HG03571 (cell line): ENCODE measurements at regions not wholly inside any gene's neighbourhood (a gene's known extent, or its start where the extent isn't known, plus 50 kb on each side); places are given as distances from the start of the nearest gene placed in this dataset.
"Not testable (repeated sequence)": the region's sequence is repeated elsewhere in the genome, so short reads cannot be mapped to it uniquely, and the experiment has no call there.

Experiments used
- ATAC-seq: cut with Tn5 transposase; IDR thresholded peaks from one replicate; pipeline ENCODE4 v1.9.1; 2021; ENCODE audit not compliant: unreplicated experiment

- no peak for ATAC-seq
Measured at GRCh38 chr12:82529101-82529500, 157.6 kb upstream of the TMTC2 start.

- ATAC-seq, result no peak
Measured at GRCh38 chr12:82529954-82530353, 156.8 kb upstream of the TMTC2 start.

GRCh38 chr12:82530394-82530793, 156.3 kb upstream of the TMTC2 start:
- no peak for ATAC-seq

- ATAC-seq, result no peak
Measured at GRCh38 chr12:82533341-82533740, 153.4 kb upstream of the TMTC2 start.

GRCh38 chr12:82537436-82537835, 149.3 kb upstream of the TMTC2 start:
- ATAC-seq, result no peak

GRCh38 chr12:82554529-82554928, 132.2 kb upstream of the TMTC2 start:
- ATAC-seq, result peak; percentile 76

- no peak for ATAC-seq
Measured at GRCh38 chr12:82555699-82556098, 131.0 kb upstream of the TMTC2 start.

- no peak for ATAC-seq
Measured at GRCh38 chr12:82565966-82566365, 120.7 kb upstream of the TMTC2 start.

- no peak for ATAC-seq
Measured at GRCh38 chr12:82567688-82568087, 119.0 kb upstream of the TMTC2 start.

GRCh38 chr12:82574191-82574590, 112.5 kb upstream of the TMTC2 start:
- ATAC-seq, result no peak

GRCh38 chr12:82578725-82579124, 108.0 kb upstream of the TMTC2 start:
- no peak for ATAC-seq

GRCh38 chr12:82583756-82584155, 103.0 kb upstream of the TMTC2 start:
- ATAC-seq, result no peak

- peak; percentile 60 for ATAC-seq
Measured at GRCh38 chr12:82593143-82593542, 93.6 kb upstream of the TMTC2 start.

- ATAC-seq, result peak; percentile 95
Measured at GRCh38 chr12:82593901-82594396, 92.8 kb upstream of the TMTC2 start.

GRCh38 chr12:82595941-82596340, 90.8 kb upstream of the TMTC2 start:
- ATAC-seq, result no peak

GRCh38 chr12:82596483-82596882, 90.2 kb upstream of the TMTC2 start:
- no peak for ATAC-seq

- ATAC-seq, result no peak
Measured at GRCh38 chr12:82600379-82600778, 86.3 kb upstream of the TMTC2 start.

- not testable (repeated sequence) for ATAC-seq
Measured at GRCh38 chr12:82603647-82604046, 83.1 kb upstream of the TMTC2 start.

GRCh38 chr12:82605115-82605514, 81.6 kb upstream of the TMTC2 start:
- ATAC-seq, result no peak

GRCh38 chr12:82608706-82609105, 78.0 kb upstream of the TMTC2 start:
- no peak for ATAC-seq

GRCh38 chr12:82609234-82609914, 77.3 kb upstream of the TMTC2 start:
- ATAC-seq, result no peak

GRCh38 chr12:82619644-82620043, 67.1 kb upstream of the TMTC2 start:
- no peak for ATAC-seq

- no peak for ATAC-seq
Measured at GRCh38 chr12:82620917-82621316, 65.8 kb upstream of the TMTC2 start.
